SK-N-MC (cell line): ENCODE measurements at regions not wholly inside any gene's neighbourhood (a gene's known extent, or its start where the extent isn't known, plus 50 kb on each side); places are given as distances from the start of the nearest gene placed in this dataset.

Experiments used
- DNase-seq: peaks from one replicate; pipeline ENCODE4 v3.0.0-alpha.2; 2011; ENCODE audit warnings: low read depth, low spot score
- H3K27ac ChIP-seq: fragments of 200-600 bp; sonication (generic); 2 replicates; pipeline ENCODE4 v1.5.1; 2016; ENCODE audit warnings: mixed run types
- H3K36me3 ChIP-seq: fragments of 200-600 bp; sonication (generic); 2 replicates; pipeline ENCODE4 v1.6.1; 2017; ENCODE audit warnings: antibody characterized with exemption, low read length, mixed read lengths; ENCODE audit not compliant: insufficient read depth
- H3K4me3 ChIP-seq: fragments of 200-600 bp; sonication (generic); 2 replicates; pipeline ENCODE4 v1.5.1; 2016
- H3K9ac ChIP-seq: fragments of 200-600 bp; sonication (generic); 2 replicates; pipeline ENCODE4 v1.8.0; 2017; ENCODE audit warnings: mixed run types, mixed read lengths; ENCODE audit not compliant: insufficient read length
- H3K9me3 ChIP-seq: fragments of 200-600 bp; sonication (generic); 2 replicates; pipeline ENCODE4 v1.6.1; 2017; ENCODE audit warnings: low read depth, mild to moderate bottlenecking, antibody characterized with exemption, low read length, moderate library complexity, mixed read lengths
- EZH2 ChIP-seq: fragments of 200-600 bp; sonication (generic); IDR thresholded peaks from one replicate; pipeline ENCODE4 v1.6.1; 2017; ENCODE audit warnings: antibody characterized with exemption
- FOXP2 ChIP-seq: optimal IDR thresholded peaks from 2 replicates; pipeline ENCODE3; 2011; ENCODE audit warnings: mild to moderate bottlenecking, moderate library complexity; ENCODE audit not compliant: insufficient read depth; ENCODE audit errors: extremely low read length, control extremely low read depth
- POLR2AphosphoS5 ChIP-seq: IDR thresholded peaks from 2 replicates; pipeline ENCODE4 v1.6.1; 2012; ENCODE audit warnings: mild to moderate bottlenecking, low read depth, low read length, borderline replicate concordance

DNA sequence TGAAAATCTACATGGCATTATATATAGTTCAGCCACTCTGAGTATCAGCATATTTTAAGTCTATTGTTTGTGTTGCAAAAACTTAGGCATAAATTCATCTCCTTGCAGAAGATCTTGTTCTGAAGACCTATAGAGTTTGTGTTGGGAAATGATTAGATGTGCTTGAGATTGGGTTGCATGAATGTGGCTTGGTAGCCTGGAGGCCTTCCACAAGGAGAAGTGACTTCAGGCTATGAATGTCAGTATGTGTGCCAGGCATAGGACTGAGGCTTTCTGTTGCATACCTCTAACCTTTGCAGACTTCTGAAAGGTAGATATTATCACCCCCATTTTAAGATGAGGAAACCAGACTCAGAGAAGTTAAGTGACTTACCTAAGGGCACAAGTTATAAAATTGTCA is 188.6 kb downstream of the OLFM4 start:
- H3K9me3 ChIP-seq: no peaks in the 10 kb centered on the region
- no peak for DNase-seq
- no peak overlapping the region for H3K4me3 ChIP-seq
- no peaks in the 10 kb centered on the region for H3K36me3 ChIP-seq
- no peak overlapping the region for H3K27ac ChIP-seq
- H3K9ac ChIP-seq: no peak overlapping the region
- TF ChIP-seq POLR2AphosphoS5: no peak
- no peak for TF ChIP-seq FOXP2
- no peak for TF ChIP-seq EZH2

DNA sequence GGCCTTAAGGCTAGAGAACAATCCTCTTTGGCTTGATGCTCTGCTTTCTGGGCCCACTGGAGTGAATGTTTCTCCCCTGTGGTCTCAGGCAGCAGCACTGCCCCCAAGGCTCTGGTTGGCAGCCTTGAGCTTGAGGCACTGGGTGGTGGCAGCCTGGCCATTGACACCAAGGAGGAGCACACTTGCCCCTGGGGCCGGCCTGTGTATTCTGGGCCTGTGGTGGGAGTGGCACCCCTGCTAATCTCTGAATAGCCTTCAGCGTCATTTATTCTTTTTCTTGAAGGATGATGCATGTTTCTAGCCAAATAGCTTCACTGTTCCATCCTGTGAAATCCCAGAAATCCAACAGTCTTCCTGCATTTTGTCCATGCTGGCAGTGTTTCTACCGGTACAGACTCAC is 191.4 kb downstream of the OLFM4 start:
- no peaks in the 10 kb centered on the region for H3K36me3 ChIP-seq
- H3K9me3 ChIP-seq: no peaks in the 10 kb centered on the region
- no peak for DNase-seq
- no peak overlapping the region for H3K4me3 ChIP-seq
- TF ChIP-seq POLR2AphosphoS5: no peak
- TF ChIP-seq FOXP2: no peak
- no peak for TF ChIP-seq EZH2
- H3K27ac ChIP-seq: no peak overlapping the region
- H3K9ac ChIP-seq: no peak overlapping the region

DNA sequence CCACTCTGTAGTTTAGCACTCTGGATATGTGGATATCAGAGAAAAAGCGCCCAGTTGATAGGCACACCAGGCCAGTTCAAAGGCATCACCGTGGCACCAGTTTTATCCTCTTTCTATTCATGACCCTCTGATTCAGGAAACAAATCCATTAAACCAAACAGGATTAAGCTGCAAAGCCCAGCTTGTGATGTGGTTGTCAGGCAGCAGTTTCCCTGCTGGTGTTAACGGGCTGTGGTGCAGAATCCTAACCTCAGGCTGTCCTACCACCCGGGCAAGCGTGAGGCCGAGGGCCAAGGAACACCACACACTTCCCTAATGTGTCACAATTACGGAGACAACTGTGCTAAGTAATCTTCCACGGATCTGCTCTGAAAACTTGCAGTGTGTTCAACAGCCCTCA is 209.1 kb downstream of the OLFM4 start:
- TF ChIP-seq POLR2AphosphoS5 (no peak), FOXP2 (no peak), EZH2 (no peak)
- DNase-seq: no peak
- Histone ChIP-seq H3K9ac (no peak overlapping the region), H3K27ac (no peak overlapping the region), H3K4me3 (no peak overlapping the region), H3K36me3 (no peaks in the 10 kb centered on the region), H3K9me3 (no peaks in the 10 kb centered on the region)

DNA sequence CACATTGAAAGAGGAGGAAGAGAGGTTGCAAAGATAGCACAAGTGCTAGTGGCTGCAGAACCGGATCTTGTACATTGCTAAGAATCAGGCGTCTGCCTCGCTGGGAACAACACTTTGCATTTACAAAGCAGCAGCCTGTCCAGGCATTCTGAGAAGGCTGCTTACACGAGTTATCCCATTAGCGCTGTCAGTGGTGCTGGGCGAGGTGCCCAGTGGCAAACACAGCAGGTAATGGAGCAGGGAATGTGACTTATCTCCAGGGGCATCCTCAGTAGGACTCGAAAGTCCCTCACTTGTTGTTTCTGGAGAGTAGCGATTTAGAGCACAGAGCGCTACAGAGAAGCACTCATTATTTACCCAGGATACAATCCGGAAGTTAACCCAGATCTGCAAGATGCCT is 209.6 kb downstream of the OLFM4 start:
- Histone ChIP-seq H3K36me3 (no peaks in the 10 kb centered on the region), H3K9ac (no peak overlapping the region), H3K27ac (no peak overlapping the region), H3K4me3 (no peak overlapping the region), H3K9me3 (no peaks in the 10 kb centered on the region)
- TF ChIP-seq EZH2 (no peak), POLR2AphosphoS5 (no peak), FOXP2 (no peak)
- DNase-seq: no peak

DNA sequence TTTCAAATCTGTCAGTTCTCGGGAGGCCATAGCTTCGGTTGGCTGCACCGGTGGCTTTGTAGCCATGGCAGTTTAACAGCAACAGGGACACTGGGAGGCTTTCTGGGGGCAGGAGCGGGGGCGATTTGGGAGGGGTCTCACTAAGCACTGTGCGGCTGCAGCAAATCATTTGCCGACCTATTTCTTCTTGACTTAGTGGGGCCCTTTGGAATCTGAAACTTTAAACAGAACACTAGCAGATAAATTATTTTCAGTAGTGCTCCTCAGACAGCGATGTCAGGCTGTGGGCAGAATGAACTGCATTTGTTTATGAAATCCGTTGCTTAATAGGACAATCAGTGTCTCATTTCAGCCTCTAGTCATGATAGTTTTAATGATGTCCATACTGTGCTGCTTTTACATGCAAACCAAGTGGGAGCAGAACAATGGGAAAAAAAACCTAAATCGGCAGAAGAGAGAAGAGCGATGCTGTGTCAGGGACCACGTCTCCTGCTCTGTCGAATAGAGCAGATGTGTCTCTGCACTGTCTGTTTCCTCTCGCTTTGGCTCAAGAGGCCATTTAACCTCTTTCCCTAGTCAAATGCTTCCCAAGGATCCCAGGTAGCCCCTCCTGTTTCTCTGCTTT is 211.9 kb downstream of the OLFM4 start:
- Histone ChIP-seq H3K27ac (no peak overlapping the region), H3K9me3 (no peaks in the 10 kb centered on the region), H3K9ac (no peak overlapping the region), H3K36me3 (no peaks in the 10 kb centered on the region), H3K4me3 (no peak overlapping the region)
- TF ChIP-seq FOXP2: no peak
- TF ChIP-seq POLR2AphosphoS5: no peak
- TF ChIP-seq EZH2: no peak
- no peak for DNase-seq

DNA sequence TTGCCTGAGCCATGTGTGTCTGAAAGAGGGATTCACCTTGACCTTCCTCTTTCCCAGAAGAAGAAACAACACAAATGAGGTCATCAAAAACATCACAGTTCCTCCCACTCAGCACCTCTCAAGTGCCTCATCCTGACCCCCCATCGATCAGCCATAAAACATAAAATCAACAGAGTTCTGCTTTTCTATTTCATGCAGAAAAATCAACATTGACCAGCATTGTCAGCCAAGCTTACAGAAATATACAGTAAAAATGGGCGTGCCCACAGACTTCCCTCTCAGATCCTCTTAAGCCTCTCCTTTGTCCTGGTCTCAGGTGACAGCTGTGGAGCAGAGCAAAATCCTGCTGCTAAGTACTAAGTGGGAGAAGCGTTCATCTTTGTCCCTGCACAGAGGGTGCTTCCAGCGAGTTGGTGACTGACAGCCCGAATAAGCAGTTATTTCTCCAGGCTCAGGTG is 213.3 kb downstream of the OLFM4 start:
- no peak overlapping the region for H3K4me3 ChIP-seq
- TF ChIP-seq FOXP2 (no peak), EZH2 (no peak), POLR2AphosphoS5 (no peak)
- DNase-seq: no peak

DNA sequence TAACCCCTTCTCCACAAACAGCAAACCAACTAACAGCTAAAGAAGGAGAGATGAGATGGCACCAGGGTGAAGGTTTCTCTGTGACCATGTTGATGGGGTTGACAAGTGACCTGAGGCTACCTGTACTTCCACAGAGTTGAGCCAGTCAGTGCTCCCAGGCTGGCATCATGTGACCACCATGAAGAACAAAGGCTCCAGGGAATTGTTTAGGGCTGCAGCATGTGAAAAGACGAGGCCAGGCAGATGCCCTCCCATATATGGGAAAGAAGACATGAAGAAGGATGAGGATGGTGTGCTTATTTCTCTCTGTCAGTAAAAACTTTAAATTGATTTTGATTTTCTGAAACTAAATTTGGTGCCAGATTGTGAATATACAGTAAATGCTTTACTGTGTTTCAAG is 220.6 kb downstream of the OLFM4 start:
- TF ChIP-seq FOXP2 (no peak), POLR2AphosphoS5 (no peak), EZH2 (no peak)
- Histone ChIP-seq H3K4me3 (no peak overlapping the region), H3K9me3 (no peaks in the 10 kb centered on the region), H3K27ac (no peak overlapping the region), H3K36me3 (no peaks in the 10 kb centered on the region), H3K9ac (no peak overlapping the region)
- DNase-seq: no peak

More for the DNA sequence above, 213.3 kb downstream of the OLFM4 start:
- no peaks in the 10 kb centered on the region for H3K36me3 ChIP-seq
- no peak overlapping the region for H3K27ac ChIP-seq
- H3K9ac ChIP-seq: no peak overlapping the region
- H3K9me3 ChIP-seq: no peaks in the 10 kb centered on the region

DNA sequence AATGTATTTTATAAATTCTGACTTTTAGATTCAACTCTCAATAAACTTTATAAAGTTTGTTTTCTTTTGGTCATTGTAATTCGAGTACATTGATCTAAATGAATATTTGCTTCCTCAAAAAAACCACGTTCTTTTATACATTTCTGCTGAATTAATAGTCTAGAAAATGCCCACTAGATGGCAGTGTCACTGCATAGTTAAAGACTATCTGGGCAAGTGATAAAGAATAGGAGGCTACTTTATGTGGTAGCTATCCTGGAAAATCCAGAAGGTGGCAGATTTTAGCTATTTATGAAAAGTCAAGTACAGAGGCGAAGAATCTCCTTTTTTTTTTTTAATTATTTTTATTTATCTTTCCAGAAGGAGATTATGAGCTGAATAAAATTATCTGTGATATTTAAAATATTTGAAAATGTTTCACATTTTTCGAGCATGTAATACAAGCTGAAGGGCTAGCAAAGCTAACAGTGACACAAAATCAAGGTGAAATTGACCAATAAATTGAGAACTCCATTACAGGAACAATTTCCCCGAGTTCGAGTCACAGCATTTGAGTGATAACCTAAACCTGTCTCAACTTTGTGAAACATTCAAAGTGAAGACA is 221.8 kb downstream of the OLFM4 start:
- Histone ChIP-seq H3K27ac (no peak overlapping the region), H3K36me3 (no peaks in the 10 kb centered on the region), H3K9ac (peak overlapping the region; percentile 31), H3K9me3 (no peaks in the 10 kb centered on the region), H3K4me3 (no peak overlapping the region)
- no peak for TF ChIP-seq POLR2AphosphoS5
- no peak for TF ChIP-seq FOXP2
- TF ChIP-seq EZH2: no peak
- peak; percentile 95 for DNase-seq

DNA sequence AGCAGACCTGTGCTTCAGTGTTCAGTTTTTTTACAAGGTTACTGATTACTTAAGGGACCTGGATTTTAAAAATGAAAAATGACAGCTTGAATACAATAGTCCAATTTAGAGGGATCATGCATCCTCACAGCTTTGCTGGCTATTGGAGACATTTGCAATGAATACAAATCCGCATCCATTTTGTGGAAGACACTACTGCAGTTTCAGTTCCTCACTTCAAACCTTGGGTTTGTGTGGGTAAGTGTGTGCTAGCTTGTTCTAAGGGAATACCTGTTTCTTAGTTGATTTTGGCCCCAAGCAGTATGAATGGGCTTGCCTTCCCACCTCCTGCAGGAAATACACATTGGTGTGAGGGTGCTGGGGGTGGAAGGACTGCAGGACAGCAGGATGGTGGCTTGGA is 222.4 kb downstream of the OLFM4 start:
- Histone ChIP-seq H3K9ac (no peak overlapping the region), H3K27ac (no peak overlapping the region), H3K4me3 (no peak overlapping the region), H3K36me3 (no peaks in the 10 kb centered on the region), H3K9me3 (no peaks in the 10 kb centered on the region)
- no peak for DNase-seq
- no peak for TF ChIP-seq POLR2AphosphoS5
- no peak for TF ChIP-seq EZH2
- TF ChIP-seq FOXP2: no peak
